ENCODE measurements at regions not wholly inside any gene's neighbourhood (a gene's known extent, or its start where the extent isn't known, plus 50 kb on each side); places are given as distances from the start of the nearest gene placed in this dataset.

- DNase-seq (ENCODE audit: low spot score): no peak
Observed at GRCh38 chr9:86764221-86764624, 183.1 kb downstream of the GAS1 start.

DNA sequence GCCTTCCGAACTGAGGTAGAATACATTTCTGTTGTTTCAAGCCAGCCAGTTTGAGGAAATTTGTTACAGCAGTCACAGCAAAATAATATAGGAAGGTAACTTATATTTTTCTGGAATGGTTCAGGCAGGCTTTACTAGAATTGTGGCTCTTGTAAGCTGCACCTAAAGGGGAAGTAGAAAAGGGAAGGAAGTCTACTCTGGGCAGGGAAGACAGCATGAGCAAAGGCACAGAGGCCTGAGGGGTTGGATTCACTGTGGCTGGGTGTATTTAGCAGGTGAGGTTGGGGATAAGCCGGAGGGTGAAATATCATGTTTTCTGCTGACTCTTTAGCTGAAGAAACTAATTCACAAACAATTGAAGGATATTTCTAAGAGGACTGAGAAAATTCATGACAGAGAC is 183.5 kb downstream of the GAS1 start:
- no peak for DNase-seq (ENCODE audit: low spot score)

DNA sequence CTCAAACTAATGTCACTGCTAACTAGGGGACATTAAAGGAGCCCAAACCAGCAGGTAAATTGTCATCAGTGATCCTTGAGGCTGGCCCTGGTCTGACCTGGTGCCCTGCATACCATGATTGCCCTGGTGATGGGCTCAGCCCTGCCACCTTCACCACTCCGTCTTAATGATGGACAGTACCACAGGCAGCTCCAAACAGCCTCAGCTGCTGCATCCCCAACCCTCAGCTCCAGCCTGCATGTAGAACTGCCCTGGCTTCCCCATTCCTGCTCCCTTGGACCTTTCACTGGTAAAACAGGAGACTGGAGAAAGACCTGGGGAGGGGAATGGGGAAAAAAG is 190.0 kb downstream of the GAS1 start:
- no peak for DNase-seq (ENCODE audit: low spot score)

GRCh38 chr9:86756576-86757381 is 190.5 kb downstream of the GAS1 start:
- DNase-seq (ENCODE audit: low spot score): no peak

DNA sequence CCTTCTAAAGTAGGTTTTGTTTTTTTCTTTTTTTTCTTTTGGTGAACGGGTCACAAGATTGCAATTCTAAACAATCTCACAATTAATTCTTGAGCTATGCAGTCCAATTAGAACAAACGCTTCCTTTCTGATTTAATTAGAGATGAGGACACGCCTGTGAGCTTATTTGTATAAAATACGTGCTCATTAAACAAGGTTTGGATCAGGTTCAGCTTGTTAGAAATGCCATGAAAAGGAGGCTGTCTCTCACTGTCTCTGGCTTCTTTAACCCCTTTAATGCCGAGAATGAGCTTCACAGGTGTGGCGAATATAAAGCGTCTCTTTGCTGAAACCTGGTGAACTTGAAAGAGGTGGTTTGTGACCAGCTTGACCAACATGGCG is 191.8 kb downstream of the GAS1 start:
- no peak for DNase-seq (ENCODE audit: low spot score)

- DNase-seq (ENCODE audit: low spot score): no peak
Observed at GRCh38 chr9:86754581-86755560, 192.4 kb downstream of the GAS1 start.

GRCh38 chr9:86753836-86754235 is 193.5 kb downstream of the GAS1 start:
- DNase-seq (ENCODE audit: low spot score): no peak

- no peak for DNase-seq (ENCODE audit: low spot score)
Observed at GRCh38 chr9:86752733-86753132, 194.6 kb downstream of the GAS1 start.

DNA sequence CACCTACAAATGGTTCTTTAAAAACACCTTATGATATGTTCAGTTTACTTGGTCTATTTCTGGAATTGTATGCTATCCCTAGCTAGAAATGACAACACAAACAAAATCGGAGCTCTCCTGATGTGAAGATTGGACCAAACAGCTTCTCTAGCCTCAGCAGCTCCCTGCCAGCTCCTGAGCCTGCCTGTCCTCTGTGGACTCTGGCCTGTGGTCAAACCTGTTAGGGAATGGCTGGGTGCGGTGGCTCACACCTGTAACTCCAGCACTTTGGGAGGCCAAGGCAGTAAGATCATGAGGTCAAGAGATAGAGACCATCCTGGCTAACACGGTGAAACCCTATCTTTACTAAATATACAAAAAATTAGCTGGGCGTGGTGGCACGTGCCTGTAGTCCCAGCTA is 195.3 kb downstream of the GAS1 start:
- DNase-seq (ENCODE audit: low spot score): no peak

- DNase-seq (ENCODE audit: low spot score): no peak
Observed at GRCh38 chr9:86751207-86751606, 196.1 kb downstream of the GAS1 start.

GRCh38 chr9:86749894-86750255 is 197.4 kb downstream of the GAS1 start:
- DNase-seq (ENCODE audit: low spot score): peak; percentile 61

DNA sequence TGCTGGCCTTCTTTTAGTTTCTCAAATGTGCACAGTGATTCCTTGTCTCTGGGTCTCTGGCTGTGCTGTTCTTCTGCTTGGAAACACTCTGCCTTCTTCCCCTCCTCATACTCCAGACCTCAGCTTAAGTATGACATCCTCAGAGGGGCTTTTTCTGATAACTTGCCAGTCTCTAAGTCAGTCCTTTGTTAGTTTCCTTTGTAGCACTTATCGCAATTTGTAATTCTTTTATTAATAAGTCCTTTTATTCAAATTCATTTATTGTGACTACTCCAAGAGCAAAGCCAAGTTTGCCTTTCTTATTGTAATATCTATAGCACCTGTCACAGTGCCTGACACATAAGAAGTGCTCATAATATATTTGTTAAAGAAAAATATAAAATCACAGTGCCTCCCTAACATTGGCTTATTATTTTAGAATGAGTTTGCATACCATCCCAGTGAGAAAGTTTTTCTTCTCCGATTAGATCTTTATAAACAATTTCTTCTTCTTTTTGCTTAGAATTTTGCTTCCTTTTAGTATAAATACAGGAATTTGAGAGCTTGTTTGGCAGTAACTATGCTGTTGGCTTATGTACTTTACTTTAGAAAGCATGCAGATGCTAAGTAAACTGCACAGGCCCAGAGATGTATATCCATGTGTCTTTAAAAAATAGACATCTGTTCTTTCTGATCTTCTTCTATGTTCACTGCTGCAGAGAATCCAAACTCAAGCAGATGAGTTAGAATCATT is 198.0 kb downstream of the GAS1 start:
- DNase-seq (ENCODE audit: low spot score): no peak

- DNase-seq (ENCODE audit: low spot score): peak; percentile 48
Observed at GRCh38 chr9:86747711-86748110, 199.6 kb downstream of the GAS1 start.

- peak; percentile 97 for DNase-seq (ENCODE audit: low spot score)
Observed at GRCh38 chr9:86741311-86742208, 205.7 kb downstream of the GAS1 start.

GRCh38 chr9:86735772-86736458 is 211.4 kb downstream of the GAS1 start:
- DNase-seq (ENCODE audit: low spot score): no peak

- peak; percentile 57 for DNase-seq (ENCODE audit: low spot score)
Observed at GRCh38 chr9:86734771-86735170, 212.5 kb downstream of the GAS1 start.

DNA sequence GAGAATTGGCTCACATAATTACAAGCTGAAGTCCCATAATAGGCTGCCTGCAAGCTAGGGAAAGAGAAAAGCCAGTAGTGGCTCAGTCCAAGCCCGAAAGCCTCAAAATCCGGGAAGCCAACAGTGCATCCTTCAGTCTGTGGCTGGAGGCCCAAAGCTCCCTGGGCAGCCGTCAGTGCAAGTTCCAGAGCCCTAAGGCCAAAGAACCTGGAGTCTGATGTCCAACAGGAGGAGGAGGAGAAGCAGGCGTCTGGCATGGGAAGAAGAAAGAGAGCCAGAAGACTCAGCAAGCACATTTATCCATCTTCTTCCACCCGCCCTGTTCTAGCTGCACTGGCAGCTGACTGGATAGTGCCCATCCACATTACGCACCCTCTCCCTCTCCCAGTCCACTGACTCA is 213.4 kb downstream of the GAS1 start:
- DNase-seq (ENCODE audit: low spot score): no peak

DNA sequence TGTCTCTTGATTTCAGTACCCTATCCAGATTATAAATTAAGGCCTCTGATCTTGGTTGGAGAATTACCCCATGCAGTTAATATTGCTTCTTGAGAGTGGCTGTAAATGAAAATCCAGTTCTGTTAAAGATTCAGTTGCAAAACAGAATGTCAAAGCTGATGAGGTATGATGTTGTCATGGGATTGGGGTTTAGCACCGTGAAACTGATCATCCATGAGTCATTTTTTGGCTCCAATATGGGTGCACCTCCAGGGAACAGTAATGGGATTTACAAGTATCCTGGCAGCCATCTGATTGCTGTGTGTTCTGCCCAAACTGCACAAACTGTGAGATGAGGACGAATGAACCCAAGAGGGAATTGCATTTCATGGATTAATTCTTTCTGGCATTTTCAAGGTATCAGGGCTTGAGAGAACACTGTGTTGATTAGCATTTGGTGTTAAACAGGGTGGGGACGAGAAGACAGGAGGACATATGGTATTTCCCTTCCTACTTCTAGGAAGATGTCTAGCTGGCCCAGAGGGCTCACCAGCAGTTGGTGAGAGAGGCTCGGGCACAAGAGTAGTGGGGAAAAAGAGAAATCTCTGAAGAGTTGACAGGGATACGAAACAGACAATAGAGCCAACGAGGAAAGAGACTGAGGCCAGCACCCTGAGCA is 214.7 kb downstream of the GAS1 start:
- peak; percentile 87 for DNase-seq (ENCODE audit: low spot score)

GRCh38 chr9:86731511-86732063 is 215.7 kb downstream of the GAS1 start:
- no peak for DNase-seq (ENCODE audit: low spot score)
